Activated naive CD8-positive, alpha-beta T cell treated with anti-CD3 and anti-CD28 coated beads for 36 hours (primary cell): ENCODE measurements at regions not wholly inside any gene's neighbourhood (a gene's known extent, or its start where the extent isn't known, plus 50 kb on each side); places are given as distances from the start of the nearest gene placed in this dataset.
"Not testable (repeated sequence)": the region's sequence is repeated elsewhere in the genome, so short reads cannot be mapped to it uniquely, and the experiment has no call there.

Source experiments
- DNase-seq: peaks from one replicate; pipeline ENCODE4 v3.0.0; 2021
- H3K27ac Mint-ChIP-seq: one replicate; pipeline ENCODE4 v1.8.0; 2022; ENCODE audit warnings: mild to moderate bottlenecking, moderate library complexity, mixed read lengths
- H3K27me3 Mint-ChIP-seq: one replicate; pipeline ENCODE4 v1.8.0; 2022; ENCODE audit warnings: mild to moderate bottlenecking, mixed read lengths
- H3K36me3 Mint-ChIP-seq: one replicate; pipeline ENCODE4 v1.8.0; 2021; ENCODE audit warnings: mild to moderate bottlenecking, mixed read lengths
- H3K4me1 Mint-ChIP-seq: one replicate; pipeline ENCODE4 v1.8.0; 2021; ENCODE audit warnings: mixed read lengths
- H3K4me3 Mint-ChIP-seq: one replicate; pipeline ENCODE4 v1.8.0; 2022; ENCODE audit warnings: mild to moderate bottlenecking, moderate library complexity, mixed read lengths
- H3K9me3 Mint-ChIP-seq: one replicate; pipeline ENCODE4 v1.8.0; 2022; ENCODE audit warnings: mixed read lengths

GRCh38 chr5:97550818-97551217 lies 367.8 kb upstream of the RIOK2 start:
- Mint-ChIP-seq H3K27ac (no peak overlapping the region), H3K4me3 (no peak overlapping the region), H3K4me1 (peaks cover 20% of the 10 kb centered on the region), H3K9me3 (no peaks in the 10 kb centered on the region), H3K36me3 (peaks cover 8% of the 10 kb centered on the region), H3K27me3 (peaks cover 7% of the 10 kb centered on the region)
- DNase-seq: no peak

- Mint-ChIP-seq H3K4me3 (no peak overlapping the region), H3K9me3 (no peaks in the 10 kb centered on the region), H3K27ac (peak overlapping the region; percentile 44), H3K27me3 (peaks cover 11% of the 10 kb centered on the region), H3K4me1 (peaks cover 3% of the 10 kb centered on the region), H3K36me3 (peaks cover 1% of the 10 kb centered on the region)
- no peak for DNase-seq
Measured at GRCh38 chr5:97553604-97554452, 370.8 kb upstream of the RIOK2 start.

- Mint-ChIP-seq H3K27me3 (peaks cover 11% of the 10 kb centered on the region), H3K4me1 (no peaks in the 10 kb centered on the region), H3K4me3 (no peak overlapping the region), H3K27ac (no peak overlapping the region), H3K9me3 (no peaks in the 10 kb centered on the region), H3K36me3 (peaks cover 1% of the 10 kb centered on the region)
- DNase-seq: no peak
Measured at GRCh38 chr5:97554977-97555643, 372.1 kb upstream of the RIOK2 start.

- H3K4me3 Mint-ChIP-seq: no peak overlapping the region
- H3K4me1 Mint-ChIP-seq: no peaks in the 10 kb centered on the region
- no peak for DNase-seq
- H3K9me3 Mint-ChIP-seq: no peaks in the 10 kb centered on the region
- H3K36me3 Mint-ChIP-seq: peaks cover 1% of the 10 kb centered on the region
- H3K27ac Mint-ChIP-seq: no peak overlapping the region
- peaks cover 11% of the 10 kb centered on the region for H3K27me3 Mint-ChIP-seq
Measured at GRCh38 chr5:97555644-97555981, 372.6 kb upstream of the RIOK2 start.

- H3K4me3 Mint-ChIP-seq: no peak overlapping the region
Measured at GRCh38 chr5:97559827-97560598, 377.0 kb upstream of the RIOK2 start.

GRCh38 chr5:97560599-97560993 lies 377.5 kb upstream of the RIOK2 start:
- Mint-ChIP-seq H3K4me1 (no peaks in the 10 kb centered on the region), H3K27ac (no peak overlapping the region), H3K9me3 (no peaks in the 10 kb centered on the region), H3K4me3 (no peak overlapping the region), H3K27me3 (peaks cover 4% of the 10 kb centered on the region), H3K36me3 (no peaks in the 10 kb centered on the region)
- DNase-seq: no peak

More at GRCh38 chr5:97559827-97560598, 377.0 kb upstream of the RIOK2 start:
- peaks cover 4% of the 10 kb centered on the region for H3K27me3 Mint-ChIP-seq
- H3K9me3 Mint-ChIP-seq: no peaks in the 10 kb centered on the region
- H3K4me1 Mint-ChIP-seq: no peaks in the 10 kb centered on the region
- H3K36me3 Mint-ChIP-seq: no peaks in the 10 kb centered on the region
- no peak overlapping the region for H3K27ac Mint-ChIP-seq
- no peak for DNase-seq

- H3K4me3 Mint-ChIP-seq: no peak overlapping the region
- peaks cover 4% of the 10 kb centered on the region for H3K27me3 Mint-ChIP-seq
- no peak for DNase-seq
- no peaks in the 10 kb centered on the region for H3K4me1 Mint-ChIP-seq
- H3K27ac Mint-ChIP-seq: no peak overlapping the region
- peaks cover 3% of the 10 kb centered on the region for H3K9me3 Mint-ChIP-seq
- H3K36me3 Mint-ChIP-seq: no peaks in the 10 kb centered on the region
Measured at GRCh38 chr5:97563050-97563657, 380.1 kb upstream of the RIOK2 start.

GRCh38 chr5:97568382-97568781 lies 385.3 kb upstream of the RIOK2 start:
- Mint-ChIP-seq H3K4me3 (no peak overlapping the region), H3K36me3 (no peaks in the 10 kb centered on the region), H3K27me3 (no peaks in the 10 kb centered on the region), H3K9me3 (peaks cover 14% of the 10 kb centered on the region), H3K27ac (no peak overlapping the region), H3K4me1 (no peaks in the 10 kb centered on the region)
- no peak for DNase-seq

- H3K27ac Mint-ChIP-seq: no peak overlapping the region
- H3K36me3 Mint-ChIP-seq: no peaks in the 10 kb centered on the region
- no peak overlapping the region for H3K4me3 Mint-ChIP-seq
- no peaks in the 10 kb centered on the region for H3K27me3 Mint-ChIP-seq
- no peak for DNase-seq
- H3K9me3 Mint-ChIP-seq: peaks cover 14% of the 10 kb centered on the region
- no peaks in the 10 kb centered on the region for H3K4me1 Mint-ChIP-seq
Measured at GRCh38 chr5:97570242-97570641, 387.2 kb upstream of the RIOK2 start.

- Mint-ChIP-seq H3K36me3 (no peaks in the 10 kb centered on the region), H3K9me3 (peaks cover 8% of the 10 kb centered on the region), H3K27me3 (no peaks in the 10 kb centered on the region), H3K4me1 (no peaks in the 10 kb centered on the region), H3K4me3 (no peak overlapping the region), H3K27ac (no peak overlapping the region)
- DNase-seq: no peak
Measured at GRCh38 chr5:97575322-97575721, 392.3 kb upstream of the RIOK2 start.

- Mint-ChIP-seq H3K4me3 (no peak overlapping the region), H3K4me1 (no peaks in the 10 kb centered on the region), H3K36me3 (no peaks in the 10 kb centered on the region), H3K9me3 (no peaks in the 10 kb centered on the region), H3K27me3 (no peaks in the 10 kb centered on the region), H3K27ac (no peak overlapping the region)
- DNase-seq: no peak
Measured at GRCh38 chr5:97576956-97577355, 393.9 kb upstream of the RIOK2 start.

- H3K27me3 Mint-ChIP-seq, H3K27ac Mint-ChIP-seq, H3K36me3 Mint-ChIP-seq, DNase-seq, H3K9me3 Mint-ChIP-seq, H3K4me1 Mint-ChIP-seq, H3K4me3 Mint-ChIP-seq: not testable (repeated sequence)
Measured at GRCh38 chr5:97579977-97580376, 396.9 kb upstream of the RIOK2 start.

- no peak for DNase-seq
- H3K27ac Mint-ChIP-seq: no peak overlapping the region
- H3K4me1 Mint-ChIP-seq: no peaks in the 10 kb centered on the region
- no peaks in the 10 kb centered on the region for H3K9me3 Mint-ChIP-seq
- no peak overlapping the region for H3K4me3 Mint-ChIP-seq
- H3K27me3 Mint-ChIP-seq: no peaks in the 10 kb centered on the region
- H3K36me3 Mint-ChIP-seq: no peaks in the 10 kb centered on the region
Measured at GRCh38 chr5:97580746-97581145, 397.7 kb upstream of the RIOK2 start.

- no peak overlapping the region for H3K27ac Mint-ChIP-seq
- peaks cover 7% of the 10 kb centered on the region for H3K9me3 Mint-ChIP-seq
- no peaks in the 10 kb centered on the region for H3K27me3 Mint-ChIP-seq
- H3K4me3 Mint-ChIP-seq: no peak overlapping the region
- H3K36me3 Mint-ChIP-seq: peaks cover 2% of the 10 kb centered on the region
- no peaks in the 10 kb centered on the region for H3K4me1 Mint-ChIP-seq
- DNase-seq: no peak
Measured at GRCh38 chr5:97591781-97592180, 408.7 kb upstream of the RIOK2 start.

- no peaks in the 10 kb centered on the region for H3K27me3 Mint-ChIP-seq
- H3K36me3 Mint-ChIP-seq: peaks cover 2% of the 10 kb centered on the region
- no peaks in the 10 kb centered on the region for H3K4me1 Mint-ChIP-seq
- H3K4me3 Mint-ChIP-seq: no peak overlapping the region
- no peak overlapping the region for H3K27ac Mint-ChIP-seq
- peaks cover 31% of the 10 kb centered on the region for H3K9me3 Mint-ChIP-seq
- no peak for DNase-seq
Measured at GRCh38 chr5:97600486-97600885, 417.4 kb upstream of the RIOK2 start.
